ENCODE measurements at regions not wholly inside any gene's neighbourhood (a gene's known extent, or its start where the extent isn't known, plus 50 kb on each side); places are given as distances from the start of the nearest gene placed in this dataset.

DNA sequence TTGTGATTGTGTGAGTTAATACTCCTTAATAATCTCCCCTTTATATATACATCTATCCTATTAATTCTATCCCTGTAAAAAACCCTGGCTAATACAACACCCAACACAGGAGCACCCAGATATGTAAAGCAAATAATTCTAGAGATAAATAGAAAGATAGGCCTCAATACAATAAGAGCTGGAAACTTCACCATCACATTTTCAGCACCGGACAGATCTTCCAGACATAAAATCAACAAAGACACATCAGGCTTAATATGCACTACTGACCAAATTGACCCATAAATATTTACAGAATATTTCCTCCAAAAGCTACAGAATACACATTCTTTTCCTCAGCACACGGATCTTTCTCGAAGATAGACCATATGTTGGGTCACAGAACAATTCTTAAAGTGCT is 71.0 kb upstream of the ST8SIA4 start:
- DNase-seq (ENCODE audit: low read depth, low spot score): no peak
- TF ChIP-seq, protein P1, sequence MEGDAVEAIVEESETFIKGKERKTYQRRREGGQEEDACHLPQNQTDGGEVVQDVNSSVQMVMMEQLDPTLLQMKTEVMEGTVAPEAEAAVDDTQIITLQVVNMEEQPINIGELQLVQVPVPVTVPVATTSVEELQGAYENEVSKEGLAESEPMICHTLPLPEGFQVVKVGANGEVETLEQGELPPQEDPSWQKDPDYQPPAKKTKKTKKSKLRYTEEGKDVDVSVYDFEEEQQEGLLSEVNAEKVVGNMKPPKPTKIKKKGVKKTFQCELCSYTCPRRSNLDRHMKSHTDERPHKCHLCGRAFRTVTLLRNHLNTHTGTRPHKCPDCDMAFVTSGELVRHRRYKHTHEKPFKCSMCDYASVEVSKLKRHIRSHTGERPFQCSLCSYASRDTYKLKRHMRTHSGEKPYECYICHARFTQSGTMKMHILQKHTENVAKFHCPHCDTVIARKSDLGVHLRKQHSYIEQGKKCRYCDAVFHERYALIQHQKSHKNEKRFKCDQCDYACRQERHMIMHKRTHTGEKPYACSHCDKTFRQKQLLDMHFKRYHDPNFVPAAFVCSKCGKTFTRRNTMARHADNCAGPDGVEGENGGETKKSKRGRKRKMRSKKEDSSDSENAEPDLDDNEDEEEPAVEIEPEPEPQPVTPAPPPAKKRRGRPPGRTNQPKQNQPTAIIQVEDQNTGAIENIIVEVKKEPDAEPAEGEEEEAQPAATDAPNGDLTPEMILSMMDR (conservative IDR thresholded peaks at IDR 0.05): no peak
- no peaks in the 10 kb centered on the region for H3K4me1 Mint-ChIP-seq
- no peaks in the 10 kb centered on the region for H3K36me3 Mint-ChIP-seq (ENCODE audit: low read depth)
- H3K27ac Mint-ChIP-seq (ENCODE audit: unreplicated experiment): no peak overlapping the region
- no peak overlapping the region for H3K4me3 Mint-ChIP-seq
- no peaks in the 10 kb centered on the region for H3K9me3 Mint-ChIP-seq
- H3K27me3 Mint-ChIP-seq (ENCODE audit: low read depth): no peaks in the 10 kb centered on the region

- TF ChIP-seq, protein P1 (conservative IDR thresholded peaks at IDR 0.05): no peak
- Mint-ChIP-seq H3K4me1 (no peaks in the 10 kb centered on the region), H3K27ac (ENCODE audit: unreplicated experiment) (no peak overlapping the region), H3K9me3 (no peaks in the 10 kb centered on the region), H3K36me3 (ENCODE audit: low read depth) (no peaks in the 10 kb centered on the region), H3K27me3 (ENCODE audit: low read depth) (no peaks in the 10 kb centered on the region), H3K4me3 (no peak overlapping the region)
- DNase-seq (ENCODE audit: low read depth, low spot score): no peak
Observed at GRCh38 chr5:100970646-100971255, 67.7 kb upstream of the ST8SIA4 start.

DNA sequence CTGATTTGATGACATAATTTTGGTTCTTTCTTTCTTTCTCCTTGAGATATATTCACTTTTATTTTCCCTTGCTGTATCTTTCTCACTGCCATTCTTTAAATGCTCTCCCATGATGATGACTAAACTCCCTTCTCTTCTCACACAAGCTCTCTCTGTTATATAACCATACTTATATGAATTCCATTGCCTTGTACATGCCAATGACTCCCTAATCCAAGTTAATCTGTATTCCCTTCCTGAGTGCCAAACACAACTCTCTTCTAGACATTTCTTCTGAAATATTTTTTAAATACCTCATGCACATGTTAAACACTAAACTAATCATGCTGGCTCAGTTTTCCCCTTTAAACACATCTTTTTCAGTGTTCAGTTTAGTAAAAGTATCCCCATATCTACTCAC is 62.2 kb upstream of the ST8SIA4 start:
- no peaks in the 10 kb centered on the region for H3K4me1 Mint-ChIP-seq
- no peak overlapping the region for H3K27ac Mint-ChIP-seq (ENCODE audit: unreplicated experiment)
- no peak for DNase-seq (ENCODE audit: low read depth, low spot score)
- no peaks in the 10 kb centered on the region for H3K27me3 Mint-ChIP-seq (ENCODE audit: low read depth)
- TF ChIP-seq, protein P1 (conservative IDR thresholded peaks at IDR 0.05): no peak
- no peaks in the 10 kb centered on the region for H3K36me3 Mint-ChIP-seq (ENCODE audit: low read depth)
- no peak overlapping the region for H3K4me3 Mint-ChIP-seq
- peaks cover 3% of the 10 kb centered on the region for H3K9me3 Mint-ChIP-seq
